A549 (cell line): ENCODE measurements at regions not wholly inside any gene's neighbourhood (a gene's known extent, or its start where the extent isn't known, plus 50 kb on each side); places are given as distances from the start of the nearest gene placed in this dataset.

Experiments used
- CBX8 ChIP-seq: fragments of 200-600 bp; sonication (generic); IDR thresholded peaks from 2 replicates; pipeline ENCODE4 v1.6.1; 2016
- CTCF ChIP-seq: fragments of >200 bp; sonication (Bioruptor Twin); formaldehyde crosslinking; IDR thresholded peaks from 3 replicates; pipeline ENCODE4 v1.5.1; 2016
- MAFK ChIP-seq: fragments of 450-650 bp; IDR thresholded peaks from 2 replicates; pipeline ENCODE4 v1.6.1; 2014; ENCODE audit not compliant: partially characterized antibody
- MAZ ChIP-seq: fragments of 150-350 bp; IDR thresholded peaks from 2 replicates; pipeline ENCODE4 v1.6.1; 2014; ENCODE audit warnings: antibody characterized with exemption, low read depth, low read length, borderline replicate concordance
- PBX3 ChIP-seq: IDR thresholded peaks from 2 replicates; pipeline ENCODE4 v1.6.1; 2012
- REST ChIP-seq: fragments of 200-600 bp; sonication (generic); IDR thresholded peaks from 2 replicates; pipeline ENCODE4 v1.6.1; 2016; ENCODE audit warnings: antibody characterized with exemption, mild to moderate bottlenecking, moderate library complexity
- RFX5 ChIP-seq: fragments of 450-650 bp; IDR thresholded peaks from 2 replicates; pipeline ENCODE4 v1.7.1; 2014; ENCODE audit warnings: antibody characterized with exemption, mild to moderate bottlenecking, moderate library complexity
- TP53 ChIP-seq: fragments of 250-450 bp; sonication (Bioruptor Pico); IDR thresholded peaks from 2 replicates; pipeline ENCODE4 v1.5.0; 2021; ENCODE audit warnings: mild to moderate bottlenecking, moderate library complexity
- USF2 ChIP-seq: fragments of 450-650 bp; IDR thresholded peaks from 2 replicates; pipeline ENCODE4 v1.6.1; 2014; ENCODE audit warnings: antibody characterized with exemption
- ZSCAN20 ChIP-seq: fragments of 250-450 bp; sonication (Bioruptor Pico); IDR thresholded peaks from 2 replicates; pipeline ENCODE4 v1.8.0; 2022; ENCODE audit warnings: mild to moderate bottlenecking, moderate library complexity

- no peak for TF ChIP-seq CTCF
- no peak for TF ChIP-seq MAZ
- TF ChIP-seq USF2 = no peak
- no peak for TF ChIP-seq PBX3
- TF ChIP-seq TP53 (CRISPR knock-in tag) = no peak
- no peak for TF ChIP-seq REST
- TF ChIP-seq CBX8 = no peak
- TF ChIP-seq ZSCAN20 = no peak
- no peak for TF ChIP-seq MAFK
- TF ChIP-seq RFX5 = no peak
Observed at GRCh38 chr22:27273436-27273835, 528.1 kb downstream of the MN1 start.
